HG03521 (cell line): ENCODE measurements at regions not wholly inside any gene's neighbourhood (a gene's known extent, or its start where the extent isn't known, plus 50 kb on each side); places are given as distances from the start of the nearest gene placed in this dataset.
A peak's percentile ranks its signal among the peaks of the same experiment; 100 is the strongest.
"Not testable (repeated sequence)": the region's sequence is repeated elsewhere in the genome, so short reads cannot be mapped to it uniquely, and the experiment has no call there.

Experiments used
- ATAC-seq: cut with Tn5 transposase; IDR thresholded peaks from one replicate; pipeline ENCODE4 v1.9.1; 2021; ENCODE audit warnings: mild to moderate bottlenecking, moderate library complexity; ENCODE audit not compliant: unreplicated experiment

GRCh38 chr12:9450127-9450567, 157.6 kb downstream of the KLRB1 start:
- ATAC-seq, result not testable (repeated sequence)

- ATAC-seq, result not testable (repeated sequence)
These were observed 158.0 kb downstream of the KLRB1 start for GRCh38 chr12:9449657-9450126.

GRCh38 chr12:9449181-9449580, 158.5 kb downstream of the KLRB1 start:
- no peak for ATAC-seq

- ATAC-seq, result not testable (repeated sequence)
These were observed 159.1 kb downstream of the KLRB1 start for GRCh38 chr12:9448648-9449047.

- peak; percentile 65 for ATAC-seq
These were observed 159.7 kb downstream of the KLRB1 start for GRCh38 chr12:9447791-9448614.

- ATAC-seq, result peak; percentile 23
These were observed 160.6 kb downstream of the KLRB1 start for GRCh38 chr12:9446883-9447761.

GRCh38 chr12:9440428-9440827, 167.3 kb downstream of the KLRB1 start:
- not testable (repeated sequence) for ATAC-seq

GRCh38 chr12:9435682-9436081, 172.0 kb downstream of the KLRB1 start:
- ATAC-seq, result not testable (repeated sequence)

GRCh38 chr12:9430385-9430784, 177.3 kb downstream of the KLRB1 start:
- not testable (repeated sequence) for ATAC-seq

- ATAC-seq, result not testable (repeated sequence)
These were observed 178.9 kb downstream of the KLRB1 start for GRCh38 chr12:9428856-9429255.

GRCh38 chr12:9425429-9425828, 182.3 kb downstream of the KLRB1 start:
- ATAC-seq, result not testable (repeated sequence)

- ATAC-seq, result not testable (repeated sequence)
These were observed 183.5 kb downstream of the KLRB1 start for GRCh38 chr12:9424175-9424740.

GRCh38 chr12:9422689-9423088, 185.0 kb downstream of the KLRB1 start:
- not testable (repeated sequence) for ATAC-seq

GRCh38 chr12:9421520-9422086, 186.1 kb downstream of the KLRB1 start:
- ATAC-seq, result not testable (repeated sequence)

GRCh38 chr12:9420817-9421519, 186.7 kb downstream of the KLRB1 start:
- not testable (repeated sequence) for ATAC-seq

- ATAC-seq, result not testable (repeated sequence)
These were observed 189.1 kb downstream of the KLRB1 start for GRCh38 chr12:9418669-9419041.

- ATAC-seq, result not testable (repeated sequence)
These were observed 189.6 kb downstream of the KLRB1 start for GRCh38 chr12:9417947-9418668.

GRCh38 chr12:9417341-9417740, 190.4 kb downstream of the KLRB1 start:
- ATAC-seq, result not testable (repeated sequence)

GRCh38 chr12:9416346-9416745, 191.4 kb downstream of the KLRB1 start:
- not testable (repeated sequence) for ATAC-seq
